Vagina (tissue), 2 donors: ENCODE measurements at regions not wholly inside any gene's neighbourhood (a gene's known extent, or its start where the extent isn't known, plus 50 kb on each side); places are given as distances from the start of the nearest gene placed in this dataset.

Experiments used
- CTCF ChIP-seq, 3 experiments: fragments of 450-650 bp in 2 of 3; fragments of 200-600 bp in 1 of 3; sonication (generic) in 1 of 3; IDR thresholded peaks; one replicate each; pipeline ENCODE4 v1.5.1; 2017 to 2019; ENCODE audit warnings: antibody characterized with exemption in 3 of 3, mild to moderate bottlenecking in 2 of 3, moderate library complexity in 2 of 3
- POLR2A ChIP-seq, 2 donors: fragments of 450-650 bp; IDR thresholded peaks; one replicate each; pipeline ENCODE4 v1.6.1; 2017; ENCODE audit warnings: antibody characterized with exemption in 2 of 2, mild to moderate bottlenecking in 2 of 2, moderate library complexity in 2 of 2
- POLR2AphosphoS5 ChIP-seq, 2 donors: sonication (generic); formaldehyde crosslinking; IDR thresholded peaks; one replicate each; pipeline ENCODE4 v1.9.0; 2017; ENCODE audit warnings: antibody characterized with exemption in 2 of 2, mild to moderate bottlenecking in 2 of 2, low read depth in 1 of 2; ENCODE audit not compliant: insufficient read depth in 1 of 2

GRCh38 chr1:234997896-234998741 lies 130.5 kb downstream of the TOMM20 start:
- TF ChIP-seq CTCF (IDR thresholded peaks at IDR 0.05), result no peak
- TF ChIP-seq POLR2AphosphoS5 (IDR thresholded peaks at IDR 0.05; ENCODE audit: insufficient read depth in 1 of 2, low read depth in 1 of 2), result peak; percentile 46 to 80
- no peak for TF ChIP-seq POLR2A (IDR thresholded peaks at IDR 0.05)
